Neural cell (in vitro differentiated cells): ENCODE measurements at regions not wholly inside any gene's neighbourhood (a gene's known extent, or its start where the extent isn't known, plus 50 kb on each side); places are given as distances from the start of the nearest gene placed in this dataset.

Source experiments
- H2AFZ ChIP-seq: fragments of 200-600, 300-800 bp; sonication (generic), shearing (Covaris generic); 2 replicates; pipeline ENCODE4 v1.6.0; 2014; ENCODE audit warnings: low read depth, mild to moderate bottlenecking, antibody characterized with exemption, low read length, moderate library complexity
- H3F3A ChIP-seq: fragments of 200-600 bp; shearing (Covaris generic); 2 replicates; pipeline ENCODE4 v1.6.1; 2016; ENCODE audit warnings: mild to moderate bottlenecking, moderate library complexity, mixed read lengths, antibody characterized with exemption, low read length; ENCODE audit not compliant: insufficient read depth, poor library complexity, severe bottlenecking
- H3K27ac ChIP-seq: fragments of 200-600, 300-800 bp; sonication (generic), shearing (Covaris generic); 2 replicates; pipeline ENCODE4 v1.5.1; 2014; ENCODE audit warnings: mild to moderate bottlenecking, low read length, moderate library complexity
- H3K27me3 ChIP-seq: fragments of 300-800, 200-600 bp; sonication (generic), shearing (Covaris generic); 2 replicates; pipeline ENCODE4 v1.6.0; 2014; ENCODE audit warnings: mild to moderate bottlenecking, low read depth, low read length, moderate library complexity; ENCODE audit not compliant: insufficient read depth
- H3K36me3 ChIP-seq: fragments of 300-800, 200-600 bp; sonication (generic), shearing (Covaris generic); 2 replicates; pipeline ENCODE4 v1.5.1; 2014; ENCODE audit warnings: mild to moderate bottlenecking, antibody characterized with exemption, low read length, moderate library complexity; ENCODE audit not compliant: insufficient read depth
- H3K4me2 ChIP-seq: fragments of 300-800, 200-600 bp; sonication (generic), shearing (Covaris generic); 2 replicates; pipeline ENCODE4 v1.6.0; 2014; ENCODE audit warnings: mild to moderate bottlenecking, low read length
- H3K4me3 ChIP-seq: fragments of 300-800, 200-600 bp; sonication (generic), shearing (Covaris generic); 2 replicates; pipeline ENCODE4 v1.5.1; 2014; ENCODE audit warnings: mild to moderate bottlenecking, low read length, moderate library complexity
- H3K79me2 ChIP-seq: fragments of 200-600 bp; shearing (Covaris generic); replicated peaks from 2 replicates; pipeline ENCODE4 v1.6.0; 2014; ENCODE audit warnings: mild to moderate bottlenecking, low read length, moderate library complexity; ENCODE audit not compliant: insufficient read depth
- H3K9ac ChIP-seq: fragments of 300-800, 200-600 bp; sonication (generic), shearing (Covaris generic); 2 replicates; pipeline ENCODE4 v1.6.1; 2016; ENCODE audit warnings: mild to moderate bottlenecking, low read length, mixed read lengths
- H3K9me2 ChIP-seq: fragments of 200-600 bp; shearing (Covaris generic); 2 replicates; pipeline ENCODE4 v1.6.1; 2016; ENCODE audit warnings: mild to moderate bottlenecking, low read length, mixed read lengths; ENCODE audit not compliant: insufficient read depth
- H3K9me3 ChIP-seq: fragments of 200-600, 300-800 bp; sonication (generic), shearing (Covaris generic); 2 replicates; pipeline ENCODE4 v1.6.1; 2016; ENCODE audit warnings: mild to moderate bottlenecking, mixed run types, low read length, moderate library complexity, mixed read lengths
- H4K20me1 ChIP-seq: fragments of 200-600 bp; shearing (Covaris generic); 2 replicates; pipeline ENCODE4 v1.6.1; 2016; ENCODE audit warnings: mild to moderate bottlenecking, mixed run types; ENCODE audit not compliant: insufficient read depth
- CTCF ChIP-seq: fragments of 450-650 bp; IDR thresholded peaks from 2 replicates; pipeline ENCODE4 v1.5.1; 2014; ENCODE audit warnings: antibody characterized with exemption, mild to moderate bottlenecking, moderate library complexity; ENCODE audit not compliant: poor library complexity, severe bottlenecking
- EP300 ChIP-seq: fragments of 450-650 bp; conservative IDR thresholded peaks from 2 replicates; pipeline ENCODE4 v1.6.1; 2014; ENCODE audit warnings: antibody characterized with exemption, mild to moderate bottlenecking, moderate library complexity; ENCODE audit not compliant: poor library complexity, severe bottlenecking
- EZH2 ChIP-seq: fragments of 200-600, 300-800 bp; shearing (Covaris generic), sonication (generic); IDR thresholded peaks from 2 replicates; pipeline ENCODE4 v1.6.1; 2014; ENCODE audit warnings: antibody characterized with exemption, low read length, borderline replicate concordance, mild to moderate bottlenecking; ENCODE audit not compliant: insufficient read depth, poor library complexity, severe bottlenecking
- MXI1 ChIP-seq: fragments of 450-650 bp; conservative IDR thresholded peaks from 2 replicates; pipeline ENCODE4 v1.6.1; 2014; ENCODE audit warnings: antibody characterized with exemption, mild to moderate bottlenecking; ENCODE audit not compliant: poor library complexity, severe bottlenecking
- POLR2AphosphoS5 ChIP-seq: IDR thresholded peaks from 2 replicates; pipeline ENCODE4 v1.6.1; 2012
- RAD21 ChIP-seq: fragments of 450-650 bp; conservative IDR thresholded peaks from 2 replicates; pipeline ENCODE4 v1.6.1; 2014; ENCODE audit warnings: antibody characterized with exemption, mild to moderate bottlenecking, moderate library complexity
- SMC3 ChIP-seq: fragments of 450-650 bp; conservative IDR thresholded peaks from 2 replicates; pipeline ENCODE4 v1.6.1; 2014; ENCODE audit warnings: antibody characterized with exemption, mild to moderate bottlenecking, moderate library complexity; ENCODE audit not compliant: poor library complexity
- TAF1 ChIP-seq: IDR thresholded peaks from 2 replicates; pipeline ENCODE4 v1.6.1; 2012; ENCODE audit warnings: low read depth
- TF ChIP-seq, protein P1 (sequence below): IDR thresholded peaks from 2 replicates; pipeline ENCODE4 v1.6.1; 2012; ENCODE audit warnings: borderline replicate concordance

DNA sequence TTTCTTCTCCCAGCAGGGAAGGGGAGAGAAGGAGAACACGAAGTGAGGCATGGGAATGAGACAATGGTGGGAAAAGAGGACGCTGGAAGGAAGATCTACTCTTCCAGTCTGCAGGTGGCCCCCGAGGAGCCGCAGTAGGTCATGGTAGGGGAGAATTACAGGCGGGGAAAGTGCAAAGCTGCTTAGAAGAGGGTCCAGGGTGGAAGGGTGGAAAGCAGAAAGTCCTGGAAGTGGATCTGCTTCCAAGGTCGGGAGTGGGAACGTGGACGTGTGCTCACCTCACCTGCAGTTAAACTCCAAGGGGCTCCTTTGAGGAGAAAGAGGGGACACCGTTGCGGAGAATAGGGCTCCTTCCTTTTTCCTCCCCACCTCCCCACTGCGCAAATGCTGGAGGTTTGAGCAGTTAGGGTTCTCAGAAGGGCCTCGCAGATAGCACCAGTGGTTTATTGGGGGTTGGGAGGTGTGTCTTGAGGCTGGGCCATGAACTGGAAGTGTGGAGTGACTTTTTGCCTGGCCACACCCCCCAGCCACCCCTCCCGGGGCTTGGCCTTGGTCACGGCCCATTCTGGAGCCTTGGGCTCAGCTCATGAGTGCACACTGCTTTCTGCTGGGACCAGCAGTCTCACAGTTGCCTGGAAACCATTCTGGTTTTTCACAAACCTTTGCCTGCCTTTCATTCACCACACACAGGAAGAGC, 100.4 kb upstream of the MLN start:
- Histone ChIP-seq H3K79me2 (no peaks in the 10 kb centered on the region), H4K20me1 (no peaks in the 10 kb centered on the region), H3F3A (no peaks in the 10 kb centered on the region), H3K9me3 (no peaks in the 10 kb centered on the region), H2AFZ (no peak overlapping the region), H3K4me2 (no peak overlapping the region), H3K9ac (peak overlapping the region; percentile 25), H3K27ac (peak overlapping the region; percentile 38), H3K36me3 (no peaks in the 10 kb centered on the region), H3K27me3 (no peaks in the 10 kb centered on the region), H3K4me3 (no peak overlapping the region), H3K9me2 (no peaks in the 10 kb centered on the region)
- TF ChIP-seq RAD21: no peak

DNA sequence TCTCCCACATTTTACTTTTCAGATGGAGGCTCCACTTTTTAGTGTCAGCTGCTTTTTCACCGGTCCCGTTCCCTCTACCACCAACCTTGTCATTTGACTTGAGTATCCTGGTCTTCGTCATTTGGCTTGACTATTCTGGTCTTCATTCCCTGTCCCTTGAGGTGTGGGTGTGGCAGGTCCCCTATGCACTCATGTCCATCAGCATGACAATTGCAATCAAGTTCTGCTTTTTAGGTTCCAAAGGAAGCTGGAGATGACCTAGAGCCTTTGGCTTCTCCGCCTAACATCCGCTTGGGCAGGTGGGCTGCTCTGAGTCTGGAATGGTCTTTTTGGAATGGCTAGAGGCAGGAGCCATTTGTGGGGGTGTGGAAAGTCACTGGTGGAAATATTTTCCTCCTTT, 99.8 kb upstream of the MLN start:
- no peak overlapping the region for H3K4me3 ChIP-seq
- TF ChIP-seq EP300 (no peak), MXI1 (no peak), RAD21 (no peak), SMC3 (no peak), CTCF (no peak), EZH2 (no peak), TAF1 (no peak), POLR2AphosphoS5 (no peak)
- TF ChIP-seq, protein P1, sequence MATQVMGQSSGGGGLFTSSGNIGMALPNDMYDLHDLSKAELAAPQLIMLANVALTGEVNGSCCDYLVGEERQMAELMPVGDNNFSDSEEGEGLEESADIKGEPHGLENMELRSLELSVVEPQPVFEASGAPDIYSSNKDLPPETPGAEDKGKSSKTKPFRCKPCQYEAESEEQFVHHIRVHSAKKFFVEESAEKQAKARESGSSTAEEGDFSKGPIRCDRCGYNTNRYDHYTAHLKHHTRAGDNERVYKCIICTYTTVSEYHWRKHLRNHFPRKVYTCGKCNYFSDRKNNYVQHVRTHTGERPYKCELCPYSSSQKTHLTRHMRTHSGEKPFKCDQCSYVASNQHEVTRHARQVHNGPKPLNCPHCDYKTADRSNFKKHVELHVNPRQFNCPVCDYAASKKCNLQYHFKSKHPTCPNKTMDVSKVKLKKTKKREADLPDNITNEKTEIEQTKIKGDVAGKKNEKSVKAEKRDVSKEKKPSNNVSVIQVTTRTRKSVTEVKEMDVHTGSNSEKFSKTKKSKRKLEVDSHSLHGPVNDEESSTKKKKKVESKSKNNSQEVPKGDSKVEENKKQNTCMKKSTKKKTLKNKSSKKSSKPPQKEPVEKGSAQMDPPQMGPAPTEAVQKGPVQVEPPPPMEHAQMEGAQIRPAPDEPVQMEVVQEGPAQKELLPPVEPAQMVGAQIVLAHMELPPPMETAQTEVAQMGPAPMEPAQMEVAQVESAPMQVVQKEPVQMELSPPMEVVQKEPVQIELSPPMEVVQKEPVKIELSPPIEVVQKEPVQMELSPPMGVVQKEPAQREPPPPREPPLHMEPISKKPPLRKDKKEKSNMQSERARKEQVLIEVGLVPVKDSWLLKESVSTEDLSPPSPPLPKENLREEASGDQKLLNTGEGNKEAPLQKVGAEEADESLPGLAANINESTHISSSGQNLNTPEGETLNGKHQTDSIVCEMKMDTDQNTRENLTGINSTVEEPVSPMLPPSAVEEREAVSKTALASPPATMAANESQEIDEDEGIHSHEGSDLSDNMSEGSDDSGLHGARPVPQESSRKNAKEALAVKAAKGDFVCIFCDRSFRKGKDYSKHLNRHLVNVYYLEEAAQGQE: no peak
- H3F3A ChIP-seq: no peaks in the 10 kb centered on the region
- H3K9me2 ChIP-seq: no peaks in the 10 kb centered on the region
- no peak overlapping the region for H2AFZ ChIP-seq
- no peaks in the 10 kb centered on the region for H3K79me2 ChIP-seq
- H3K36me3 ChIP-seq: no peaks in the 10 kb centered on the region
- no peaks in the 10 kb centered on the region for H3K27me3 ChIP-seq
- no peak overlapping the region for H3K4me2 ChIP-seq
- H3K9ac ChIP-seq: no peak overlapping the region
- no peaks in the 10 kb centered on the region for H4K20me1 ChIP-seq
- H3K27ac ChIP-seq: no peak overlapping the region
- no peaks in the 10 kb centered on the region for H3K9me3 ChIP-seq

GRCh38 chr6:33902457-33902853, 98.7 kb upstream of the MLN start:
- Histone ChIP-seq H3K9me3 (no peaks in the 10 kb centered on the region), H3K79me2 (no peaks in the 10 kb centered on the region), H3K27me3 (no peaks in the 10 kb centered on the region), H3K9ac (no peak overlapping the region), H3K9me2 (no peaks in the 10 kb centered on the region), H3K4me3 (no peak overlapping the region), H3K4me2 (no peak overlapping the region), H2AFZ (no peak overlapping the region), H3K36me3 (no peaks in the 10 kb centered on the region), H4K20me1 (no peaks in the 10 kb centered on the region), H3F3A (no peaks in the 10 kb centered on the region), H3K27ac (no peak overlapping the region)
- no peak for TF ChIP-seq TAF1
- no peak for TF ChIP-seq POLR2AphosphoS5
- TF ChIP-seq EP300: no peak
- TF ChIP-seq, protein P1: no peak
- no peak for TF ChIP-seq MXI1
- no peak for TF ChIP-seq EZH2
- no peak for TF ChIP-seq CTCF
- TF ChIP-seq RAD21: no peak
- no peak for TF ChIP-seq SMC3
